ENCODE measurements at regions not wholly inside any gene's neighbourhood (a gene's known extent, or its start where the extent isn't known, plus 50 kb on each side); places are given as distances from the start of the nearest gene placed in this dataset.

- no peak overlapping the region for H3K4me3 ChIP-seq (replicated peaks; ENCODE audit: insufficient read depth, low read length)
- H3K27ac ChIP-seq (replicated peaks): no peak overlapping the region
- no peaks in the 10 kb centered on the region for H3K27me3 ChIP-seq (ENCODE audit: insufficient read depth, poor library complexity, severe bottlenecking)
- no peak for TF ChIP-seq REST (IDR thresholded peaks at IDR 0.05; ENCODE audit: insufficient replicate concordance, low read depth)
- TF ChIP-seq SPI1 (IDR thresholded peaks at IDR 0.05; ENCODE audit: borderline replicate concordance, low read depth): no peak
- TF ChIP-seq CTCF (IDR thresholded peaks at IDR 0.05; ENCODE audit: insufficient read depth, low read length): no peak
- no peak for TF ChIP-seq POLR2AphosphoS5 (IDR thresholded peaks at IDR 0.05; ENCODE audit: low read depth)
- no peak for TF ChIP-seq GABPA (IDR thresholded peaks at IDR 0.05; ENCODE audit: low read depth)
- DNase-seq (ENCODE audit: low read depth in 1 of 2, low spot score in 1 of 2): no peak
Observed at GRCh38 chr6:98200084-98200483, 634.3 kb upstream of the POU3F2 start.

GRCh38 chr6:98203170-98203806, 631.1 kb upstream of the POU3F2 start:
- H3K27me3 ChIP-seq (ENCODE audit: insufficient read depth, poor library complexity, severe bottlenecking): no peaks in the 10 kb centered on the region
- TF ChIP-seq CTCF (IDR thresholded peaks at IDR 0.05; ENCODE audit: insufficient read depth, low read length) (no peak), REST (IDR thresholded peaks at IDR 0.05; ENCODE audit: insufficient replicate concordance, low read depth) (peak; percentile 90)
- H3K27ac ChIP-seq (replicated peaks): no peak overlapping the region
- no peak overlapping the region for H3K4me3 ChIP-seq (replicated peaks; ENCODE audit: insufficient read depth, low read length)
- no peak for DNase-seq (ENCODE audit: low read depth in 1 of 2, low spot score in 1 of 2)

- DNase-seq (ENCODE audit: low read depth in 1 of 2, low spot score in 1 of 2): no peak
Observed at GRCh38 chr6:98212468-98212867, 621.9 kb upstream of the POU3F2 start.

More at GRCh38 chr6:98212468-98212867, 621.9 kb upstream of the POU3F2 start:
- TF ChIP-seq REST (IDR thresholded peaks at IDR 0.05; ENCODE audit: insufficient replicate concordance, low read depth) (no peak), CTCF (IDR thresholded peaks at IDR 0.05; ENCODE audit: insufficient read depth, low read length) (no peak), GABPA (IDR thresholded peaks at IDR 0.05; ENCODE audit: low read depth) (no peak), POLR2AphosphoS5 (IDR thresholded peaks at IDR 0.05; ENCODE audit: low read depth) (no peak), SPI1 (IDR thresholded peaks at IDR 0.05; ENCODE audit: borderline replicate concordance, low read depth) (no peak)
- Histone ChIP-seq H3K4me3 (replicated peaks; ENCODE audit: insufficient read depth, low read length) (no peak overlapping the region), H3K27me3 (ENCODE audit: insufficient read depth, poor library complexity, severe bottlenecking) (no peaks in the 10 kb centered on the region), H3K27ac (replicated peaks) (no peak overlapping the region)

Data from HL-60 (cell line).